ENCODE measurements at regions not wholly inside any gene's neighbourhood (a gene's known extent, or its start where the extent isn't known, plus 50 kb on each side); places are given as distances from the start of the nearest gene placed in this dataset.
"Not testable (repeated sequence)": the region's sequence is repeated elsewhere in the genome, so short reads cannot be mapped to it uniquely, and the experiment has no call there.

DNA sequence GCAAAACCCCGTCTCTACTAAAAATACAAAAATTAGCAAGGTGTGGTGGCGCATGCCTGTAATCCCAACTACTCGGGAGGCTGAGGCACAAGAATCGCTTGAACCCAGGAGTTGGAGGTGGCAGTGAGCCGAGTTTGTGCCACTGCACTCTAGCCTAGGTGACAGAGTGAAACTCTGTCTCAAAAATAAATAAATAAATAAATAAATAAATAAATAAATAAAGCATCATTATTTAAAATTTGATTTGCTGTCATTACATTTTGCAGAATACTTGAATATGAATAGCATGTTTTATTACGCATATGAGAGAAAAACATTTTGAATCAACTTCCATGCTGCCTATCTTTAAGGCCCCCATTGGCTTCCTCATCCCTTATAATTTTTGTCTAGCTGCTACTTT, 53.4 kb upstream of the MED14 start:
- DNase-seq, ATAC-seq: not testable (repeated sequence)
- intact Hi-C loops (cut with DNase I) = loop anchor here in 1 of 2 donors (10.0 kb wide), 1 partner anchor 124 kb away; no protein-coding TSS in a partner anchor

DNA sequence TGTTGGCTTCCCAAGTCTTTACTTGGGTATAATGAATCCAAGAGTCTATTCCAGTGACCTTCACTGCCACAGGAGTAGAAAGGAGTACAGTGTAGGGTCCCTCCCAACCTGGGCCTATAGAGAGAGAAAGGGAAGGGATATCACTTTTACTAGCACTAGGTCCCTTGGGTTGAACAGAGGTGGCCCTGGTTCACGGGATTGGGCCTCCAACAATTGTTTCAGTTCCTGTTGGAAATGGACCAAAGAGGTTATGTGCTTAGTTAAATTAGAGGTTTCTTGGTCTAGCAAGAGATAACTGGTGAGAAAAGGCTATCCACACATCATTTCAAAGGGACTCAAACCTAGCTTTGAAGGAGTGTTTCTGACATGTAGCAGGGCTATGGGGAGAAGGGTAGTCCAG, 57.1 kb upstream of the MED14 start:
- no peak for ATAC-seq
- intact Hi-C loops (cut with DNase I) = loop anchor here in 1 of 2 donors (5.0 kb wide), 1 partner anchor 140 kb away; no protein-coding TSS in a partner anchor
- DNase-seq = no peak

DNA sequence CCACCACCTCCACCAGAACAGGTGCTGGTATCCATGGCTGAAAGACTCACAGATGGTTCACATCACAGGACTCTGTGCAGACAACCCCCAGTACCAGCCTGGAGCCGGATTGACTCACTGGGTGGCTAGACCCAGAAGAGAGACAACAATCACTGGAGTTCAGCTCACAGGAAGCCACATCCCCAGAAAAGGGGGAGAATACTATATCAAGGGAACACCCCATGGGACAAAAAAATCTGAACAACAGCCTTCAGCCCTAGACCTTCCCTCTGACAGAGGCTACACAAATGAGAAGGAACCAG, 59.4 kb upstream of the MED14 start:
- intact Hi-C loops (cut with DNase I) = loop anchor here in 1 of 2 donors (5.0 kb wide), 1 partner anchor 142 kb away; no protein-coding TSS in a partner anchor
- not testable (repeated sequence) for ATAC-seq, DNase-seq

DNA sequence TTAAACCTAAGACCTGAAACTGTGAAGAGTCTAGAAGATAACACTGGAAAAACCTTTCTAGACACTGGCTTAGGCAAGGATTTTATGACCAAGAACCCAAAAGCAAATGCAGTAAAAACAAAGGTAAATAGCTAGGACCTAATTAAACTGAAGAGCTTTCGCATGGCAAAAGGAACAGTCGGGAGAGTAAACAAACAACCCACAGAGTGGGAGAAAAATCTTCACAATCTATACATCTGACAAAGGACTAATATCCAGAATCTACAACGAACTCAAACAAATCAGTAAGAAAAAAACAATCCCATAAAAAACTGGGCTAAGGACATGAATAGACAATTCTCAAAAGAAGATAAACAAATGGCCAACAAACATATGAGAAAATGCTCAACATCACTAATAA, 64.4 kb upstream of the MED14 start:
- DNase-seq; intact Hi-C loops (cut with DNase I); ATAC-seq: not testable (repeated sequence)

DNA sequence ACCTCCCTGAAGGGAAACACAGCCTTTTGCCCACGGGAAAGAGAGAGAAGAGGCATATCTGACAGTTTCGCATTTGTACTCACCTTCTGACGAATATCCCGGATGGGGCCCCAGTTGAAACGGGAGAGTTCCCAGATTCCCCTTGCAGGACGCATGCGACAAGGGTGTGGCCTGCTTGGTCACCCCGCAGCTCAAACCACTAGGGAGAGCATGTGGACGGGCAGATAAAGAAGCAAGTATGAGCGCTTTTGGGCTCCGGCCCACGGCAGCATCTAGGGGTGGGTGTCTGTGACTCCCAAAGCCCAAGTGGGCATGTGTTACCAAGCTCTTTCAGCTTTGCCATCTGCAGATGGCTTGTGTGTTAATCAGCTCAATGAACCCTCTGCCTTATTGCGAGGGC, 70.1 kb upstream of the MED14 start:
- DNase-seq (no peak), ATAC-seq (no peak)

DNA sequence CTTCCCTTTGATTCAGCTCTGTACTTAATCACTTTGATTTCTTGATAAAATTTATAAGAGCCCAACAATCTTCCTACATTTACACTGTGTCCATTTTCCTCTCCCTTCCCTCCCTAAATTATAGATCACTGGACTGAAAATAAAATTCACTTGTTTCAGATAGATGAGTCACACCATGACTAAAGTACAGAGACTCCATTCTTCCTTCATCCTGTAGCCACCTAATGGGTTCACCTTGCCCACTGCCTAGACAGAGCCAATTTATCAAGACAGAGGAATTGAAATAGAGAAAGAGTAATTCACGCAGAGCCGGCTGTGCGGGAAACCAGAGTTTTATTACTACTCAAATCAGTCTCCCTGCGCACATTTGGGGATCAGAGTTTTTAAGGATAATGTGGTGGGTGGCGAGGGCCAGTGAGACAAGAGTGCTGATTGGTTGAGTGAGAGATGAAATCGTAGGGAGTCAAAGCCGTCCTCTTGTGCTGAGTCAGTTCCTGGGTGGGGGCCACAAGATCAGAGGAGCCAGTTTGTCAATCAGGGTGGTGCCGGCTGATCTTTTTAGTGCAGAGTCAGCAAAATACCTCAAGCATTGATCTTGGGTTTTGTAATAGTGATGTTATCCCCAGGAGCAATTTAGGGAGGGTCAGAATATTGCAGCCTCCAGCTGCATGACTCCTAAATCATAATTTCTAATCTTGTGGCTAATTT, 71.3 kb upstream of the MED14 start:
- DNase-seq = no peak
- no peak for ATAC-seq
- intact Hi-C loops (cut with DNase I) = no loop called here

More for the DNA sequence above, 70.1 kb upstream of the MED14 start:
- intact Hi-C loops (cut with DNase I) = no loop called here

DNA sequence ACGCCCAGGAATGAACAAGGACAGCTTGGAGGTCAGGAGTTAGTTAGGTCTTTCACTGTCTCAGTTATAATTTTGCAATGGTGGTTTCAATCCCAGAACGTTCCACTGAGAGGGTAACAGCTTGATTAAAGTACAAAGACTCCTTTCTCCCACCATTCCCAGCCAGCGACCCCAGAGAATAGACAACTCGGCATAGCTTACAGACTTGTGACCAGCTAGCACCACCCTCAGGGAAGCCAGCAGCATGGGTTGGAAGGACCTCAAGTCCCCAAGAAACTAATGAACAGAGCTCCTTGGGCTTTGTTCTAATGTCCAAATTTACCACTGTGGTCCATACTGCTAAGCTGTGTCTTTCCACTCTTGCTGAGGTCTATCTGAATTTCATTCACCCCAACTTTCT, 72.0 kb upstream of the MED14 start:
- no peak for DNase-seq
- peak in 1 of 2 donors; percentile 50 for ATAC-seq
- intact Hi-C loops (cut with DNase I) = no loop called here

DNA sequence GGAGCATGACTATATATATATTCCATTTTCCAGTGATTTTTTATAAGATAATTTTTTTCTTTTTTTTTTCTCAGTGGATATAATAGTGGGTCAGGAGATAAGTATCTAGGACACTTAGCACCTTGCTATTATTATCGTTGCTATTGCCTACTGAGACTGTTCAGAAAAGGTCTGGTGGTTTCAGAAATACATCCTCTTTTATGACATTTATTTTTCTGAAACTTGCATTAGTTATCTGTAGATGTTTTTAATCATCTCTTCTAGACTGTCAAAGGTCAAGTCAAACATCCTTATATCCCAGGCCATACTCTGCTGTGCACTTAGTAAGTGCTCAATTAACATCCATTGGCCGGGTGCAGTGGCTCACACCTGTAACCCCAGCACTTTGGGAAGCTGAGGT, 72.9 kb upstream of the MED14 start:
- intact Hi-C loops (cut with DNase I) = no loop called here
- DNase-seq = no peak
- no peak for ATAC-seq

DNA sequence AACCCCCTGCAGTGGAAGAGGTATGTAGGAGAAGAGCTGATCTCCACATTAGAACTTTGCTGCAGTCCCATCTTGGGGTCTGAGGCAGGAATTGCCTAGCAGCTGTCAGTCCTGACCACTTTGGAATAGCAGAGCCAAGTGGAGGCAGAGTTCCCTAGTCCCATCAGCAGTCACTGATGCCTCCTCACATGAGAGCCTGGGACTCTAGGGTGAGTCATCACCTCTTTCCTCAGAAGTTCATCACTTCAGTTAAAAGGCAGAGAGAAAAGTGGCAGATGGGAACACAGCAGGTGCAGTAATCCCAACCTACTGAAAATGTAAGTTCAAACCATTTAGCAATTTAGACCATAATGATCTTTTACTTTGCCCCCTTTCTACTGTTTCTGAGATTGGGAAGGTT, 73.9 kb upstream of the MED14 start:
- intact Hi-C loops (cut with DNase I) = no loop called here
- no peak for ATAC-seq
- DNase-seq = no peak

DNA sequence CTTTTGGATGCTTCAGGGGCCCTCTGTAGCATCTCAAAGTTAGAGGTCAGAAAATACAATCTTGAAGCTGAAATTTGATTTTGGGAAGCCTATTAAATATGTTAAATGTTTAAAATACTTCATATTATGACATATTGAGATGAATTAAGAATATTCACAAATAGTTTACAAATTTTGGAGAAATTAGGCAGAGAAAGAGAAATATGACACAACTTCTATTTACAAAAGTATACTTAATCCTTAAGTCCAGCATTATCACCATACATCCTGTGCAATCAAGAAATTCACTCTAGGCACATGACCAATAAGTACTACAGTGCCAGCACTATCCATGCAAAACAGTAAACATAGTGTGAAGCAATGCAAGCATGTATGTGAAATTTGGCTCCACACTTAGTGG, 79.7 kb upstream of the MED14 start:
- intact Hi-C loops (cut with DNase I); DNase-seq; ATAC-seq: not testable (repeated sequence)

DNA sequence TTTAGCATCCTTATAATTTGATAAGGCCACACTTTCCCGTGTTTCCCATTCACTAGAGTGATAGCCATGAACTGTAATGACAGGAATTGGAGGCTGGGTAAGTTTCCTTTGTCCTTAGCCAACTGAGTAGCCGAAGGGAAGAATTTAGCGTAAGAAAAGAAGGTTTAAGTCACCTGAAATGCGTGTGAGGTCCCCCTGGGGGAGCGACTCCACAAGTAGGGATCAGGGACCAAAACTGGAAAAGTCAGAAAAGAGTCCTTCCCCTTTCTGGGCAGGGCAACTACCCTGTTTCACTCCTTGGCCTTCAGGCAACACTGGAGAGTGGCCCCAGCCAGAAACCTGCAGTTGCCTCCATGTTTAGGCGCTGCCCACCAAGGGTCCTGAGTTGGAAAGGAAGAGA, 81.6 kb upstream of the MED14 start:
- ATAC-seq (no peak), DNase-seq (no peak)
- intact Hi-C loops (cut with DNase I) = no loop called here

DNA sequence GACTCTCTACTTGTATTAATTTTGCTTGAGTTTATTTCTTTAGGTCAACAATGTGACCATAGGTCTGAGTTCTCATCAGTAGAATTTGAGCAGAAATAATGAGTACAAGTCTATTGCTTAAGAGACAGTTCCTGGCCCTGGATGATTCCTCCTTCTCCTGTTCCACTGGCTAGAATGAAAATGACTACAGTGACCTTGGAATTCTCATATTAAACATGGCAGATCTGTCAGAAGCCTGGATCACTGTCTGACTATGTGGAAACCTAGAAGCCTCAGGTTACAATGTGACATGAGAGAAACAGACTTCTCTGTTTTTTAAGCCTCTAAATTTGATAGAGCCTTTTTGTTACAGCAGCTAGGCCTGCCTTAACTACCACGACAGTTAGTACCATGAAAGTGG, 82.9 kb upstream of the MED14 start:
- intact Hi-C loops (cut with DNase I) = no loop called here
- no peak for ATAC-seq
- no peak for DNase-seq

DNA sequence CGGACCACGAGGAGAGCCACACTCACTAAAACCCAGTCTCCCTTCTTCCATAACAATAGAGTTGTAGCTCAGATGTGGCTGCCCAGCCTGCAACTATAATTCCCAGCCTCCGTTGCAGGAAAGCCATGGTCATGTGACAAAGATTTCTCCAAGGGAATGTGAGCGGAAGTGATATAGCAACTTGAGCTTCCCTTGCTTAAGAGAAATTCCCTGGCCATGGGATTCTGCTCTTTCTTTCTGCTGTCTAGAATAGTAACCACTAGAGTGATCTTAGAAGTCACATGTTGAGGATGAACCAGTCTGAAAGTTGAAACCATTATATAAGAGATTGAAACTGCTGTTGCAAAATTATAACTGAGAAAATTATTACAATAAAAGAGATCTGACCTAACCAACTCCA, 86.4 kb upstream of the MED14 start:
- intact Hi-C loops (cut with DNase I) = no loop called here
- ATAC-seq (no peak), DNase-seq (no peak)

DNA sequence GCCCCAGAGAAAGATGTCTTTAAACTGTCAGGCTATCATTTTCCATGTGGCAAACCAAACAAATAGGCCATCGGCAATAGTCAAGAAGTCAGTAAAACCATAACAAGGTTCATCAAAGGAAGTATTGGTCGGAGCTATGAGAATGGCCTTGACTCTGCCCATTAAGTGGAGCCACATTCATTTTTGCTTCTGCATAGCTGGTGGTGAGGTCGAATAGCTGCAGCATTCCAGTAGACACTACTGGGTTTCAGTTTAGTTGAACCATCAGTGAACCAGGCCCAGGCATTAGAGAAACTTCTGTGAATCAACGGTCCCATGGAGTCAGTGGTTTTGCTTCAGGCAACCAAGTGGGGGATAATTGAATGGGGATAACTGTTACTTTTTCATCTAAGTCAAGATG, 92.0 kb upstream of the MED14 start:
- intact Hi-C loops (cut with DNase I) = no loop called here
- DNase-seq (no peak), ATAC-seq (no peak)

DNA sequence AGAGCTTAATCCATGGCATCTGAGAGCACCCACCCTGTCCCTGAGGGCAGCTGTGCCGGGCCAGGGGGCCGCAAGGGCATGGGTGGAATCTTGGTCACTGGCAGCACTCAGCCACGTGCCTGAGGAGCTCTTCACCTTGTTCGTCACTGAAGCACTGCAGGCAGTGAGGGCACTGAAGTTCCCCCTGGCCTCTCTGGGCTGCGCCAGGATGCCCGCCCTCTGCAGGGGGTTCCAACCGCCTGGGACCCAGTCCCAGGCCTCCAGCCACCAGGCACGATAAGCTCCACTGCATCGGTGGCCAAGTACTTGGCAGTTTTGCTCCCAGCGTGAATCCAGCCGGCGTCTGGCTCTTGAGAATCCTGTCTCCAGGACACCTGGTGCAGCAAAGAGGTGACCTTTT, 96.4 kb upstream of the MED14 start:
- peak in 1 of 2 donors; percentile 53 for ATAC-seq
- intact Hi-C loops (cut with DNase I) = no loop called here

DNA sequence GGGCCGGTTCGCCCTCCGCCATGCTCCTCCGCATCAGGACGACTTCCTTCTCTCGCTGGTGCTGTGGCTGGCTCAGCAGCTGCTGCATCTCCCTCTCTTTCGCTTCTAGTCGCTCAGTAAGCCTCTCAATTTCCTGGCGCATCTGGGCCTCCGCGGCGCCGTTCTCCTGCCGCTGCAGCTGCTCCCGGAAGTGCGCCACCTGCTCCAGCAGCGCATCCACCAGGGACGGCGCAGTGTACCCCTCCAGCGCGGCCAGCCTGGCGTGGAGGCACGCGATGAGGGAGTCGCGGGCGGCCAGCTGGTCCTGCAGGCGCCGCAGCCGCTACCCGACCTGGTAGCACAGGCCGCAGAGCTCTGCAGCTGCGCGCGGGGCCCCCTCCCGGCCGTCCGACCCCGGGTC, 97.4 kb upstream of the MED14 start:
- no peak for ATAC-seq
- intact Hi-C loops (cut with DNase I) = no loop called here
- no peak for DNase-seq

More for the DNA sequence above, 96.4 kb upstream of the MED14 start:
- DNase-seq = no peak

DNA sequence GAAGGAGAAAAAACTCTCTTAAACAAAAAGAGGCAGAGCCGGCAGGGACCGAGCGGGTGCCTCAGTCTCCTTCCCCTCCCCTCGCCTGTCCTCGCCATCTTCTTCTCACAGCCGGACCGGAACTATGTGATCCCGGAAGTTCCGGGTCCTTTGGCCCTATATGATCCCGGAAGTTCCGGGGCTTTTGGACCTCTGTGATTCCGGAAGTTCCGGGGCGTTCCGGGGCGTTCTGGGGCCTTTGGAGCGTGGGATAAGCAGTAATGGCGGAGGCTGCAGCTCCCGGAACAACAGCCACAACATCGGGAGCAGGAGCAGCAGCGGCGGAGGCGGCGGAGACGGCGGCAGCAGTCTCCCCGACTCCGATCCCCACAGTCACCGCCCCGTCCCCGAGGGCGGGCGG, 98.9 kb upstream of the MED14 start:
- no peak for DNase-seq
- intact Hi-C loops (cut with DNase I) = no loop called here
- ATAC-seq = no peak

DNA sequence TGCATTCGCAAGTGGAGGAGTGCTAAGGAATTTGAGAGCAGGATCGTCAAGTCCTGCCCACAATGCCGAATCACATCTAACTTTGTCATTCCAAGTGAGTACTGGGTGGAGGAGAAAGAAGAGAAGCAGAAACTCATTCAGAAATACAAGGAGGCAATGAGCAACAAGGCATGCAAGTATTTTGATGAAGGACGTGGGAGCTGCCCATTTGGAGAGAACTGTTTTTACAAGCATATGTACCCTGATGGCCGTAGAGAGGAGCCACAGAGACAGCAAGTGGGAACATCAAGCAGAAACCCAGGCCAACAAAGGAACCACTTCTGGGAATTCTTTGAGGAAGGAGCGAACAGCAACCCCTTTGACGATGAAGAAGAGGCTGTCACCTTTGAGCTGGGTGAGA, 100.2 kb upstream of the MED14 start:
- ATAC-seq (no peak), DNase-seq (no peak)
- intact Hi-C loops (cut with DNase I) = no loop called here

DNA sequence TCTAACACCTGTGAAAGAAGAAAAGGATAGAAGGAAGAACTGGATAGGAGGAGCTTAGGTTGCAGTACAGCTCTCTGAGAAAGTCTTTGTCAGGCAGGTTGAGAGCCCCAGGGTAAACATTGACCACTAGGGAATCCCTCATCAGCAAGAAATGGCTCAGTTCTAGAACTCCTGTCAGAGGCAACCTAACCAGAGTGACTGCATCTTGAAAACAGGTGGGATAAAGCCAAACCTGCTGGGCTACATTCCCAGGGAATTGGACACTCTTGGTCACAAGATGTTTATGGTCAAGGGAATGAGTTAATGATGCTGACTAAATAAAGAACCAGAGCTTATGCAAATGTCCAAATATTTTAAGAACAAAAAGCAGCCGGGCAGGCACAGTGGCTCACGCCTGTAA, 108.3 kb upstream of the MED14 start:
- no peak for DNase-seq
- intact Hi-C loops (cut with DNase I) = no loop called here
- ATAC-seq = no peak

DNA sequence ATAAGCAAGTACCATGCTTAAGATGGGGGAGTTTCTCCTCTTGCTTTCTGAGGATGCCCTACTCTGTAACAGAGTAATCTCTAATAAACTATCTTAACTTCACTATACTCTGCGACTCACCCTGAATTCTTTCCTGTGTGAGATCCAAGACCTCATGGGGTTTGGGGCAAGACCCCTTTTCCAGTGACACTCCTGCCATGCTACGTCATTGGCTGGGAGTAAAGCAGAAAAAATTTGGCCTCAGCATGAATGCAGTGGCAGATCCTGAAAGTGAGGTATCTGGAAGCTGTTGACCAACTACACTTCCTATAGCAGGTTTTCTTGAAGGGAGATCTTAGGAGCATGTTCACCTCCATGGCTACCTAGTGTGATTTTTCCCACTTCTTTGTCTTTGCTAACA, 109.1 kb upstream of the MED14 start:
- intact Hi-C loops (cut with DNase I) = no loop called here
- ATAC-seq (no peak), DNase-seq (no peak)

DNA sequence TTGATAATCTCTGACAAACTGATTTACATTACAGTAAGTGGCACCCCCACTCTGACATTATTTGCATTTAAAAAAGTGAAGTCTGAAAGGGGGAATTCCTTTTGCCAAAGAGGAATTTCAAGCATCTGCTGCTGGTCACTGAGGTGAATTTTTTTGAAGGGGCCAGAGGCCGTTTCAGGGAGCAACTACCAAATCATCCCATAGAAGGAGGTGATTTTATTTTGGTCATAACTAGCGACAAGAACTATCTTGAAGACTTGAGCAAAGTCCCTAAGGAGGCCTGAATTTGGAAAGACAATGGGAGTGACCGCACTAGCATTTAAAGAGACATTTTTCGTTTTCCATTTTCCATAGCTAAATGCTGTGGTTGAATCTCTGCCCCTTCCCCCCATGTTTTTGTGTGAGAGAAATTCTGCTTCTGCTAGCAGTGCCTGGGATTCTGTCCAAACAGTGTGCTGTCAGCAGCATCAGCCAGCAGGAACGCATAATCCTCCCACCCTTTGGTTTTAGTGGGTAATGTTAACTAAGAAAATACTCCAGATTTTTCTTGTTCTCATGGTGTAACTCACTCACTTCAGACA, 110.1 kb upstream of the MED14 start:
- intact Hi-C loops (cut with DNase I) = no loop called here
- ATAC-seq (peak; percentile 92 to 93), DNase-seq (no peak)
